Fibroblast of lung (primary cell): ENCODE measurements at regions not wholly inside any gene's neighbourhood (a gene's known extent, or its start where the extent isn't known, plus 50 kb on each side); places are given as distances from the start of the nearest gene placed in this dataset.

Experiments
- DNase-seq, 2 donors: peaks; one replicate each; pipeline versions ENCODE4 v3.0.0 to v3.0.0-alpha.2; 2010; ENCODE audit warnings: low read depth in 2 of 2
- H2AFZ ChIP-seq: 2 replicates; pipeline ENCODE4 v1.5.1; 2012; ENCODE audit warnings: low read length, control low read depth, inconsistent platforms
- H3K27ac ChIP-seq: 2 replicates; pipeline ENCODE4 v1.5.1; 2011; ENCODE audit warnings: low read length, control low read depth; ENCODE audit not compliant: insufficient read depth
- H3K27me3 ChIP-seq: 2 replicates; pipeline ENCODE4 v1.5.1; 2011; ENCODE audit warnings: mild to moderate bottlenecking, low read length; ENCODE audit not compliant: control insufficient read depth, insufficient read depth
- H3K36me3 ChIP-seq: 2 replicates; pipeline ENCODE4 v1.5.1; 2011; ENCODE audit warnings: low read length; ENCODE audit not compliant: control insufficient read depth, insufficient read depth
- H3K4me1 ChIP-seq: 2 replicates; pipeline ENCODE4 v1.5.1; 2011; ENCODE audit warnings: low read length; ENCODE audit not compliant: control insufficient read depth, insufficient read depth; ENCODE audit errors: extremely low read depth
- H3K4me2 ChIP-seq: 2 replicates; pipeline ENCODE4 v1.5.1; 2011; ENCODE audit warnings: low read length, control low read depth; ENCODE audit not compliant: insufficient read depth; ENCODE audit errors: extremely low read depth
- H3K4me3 ChIP-seq, 4 experiments: fragments of 200-600 bp in 1 of 4; sonication (generic) in 1 of 4; replicated peaks in 1 of 4; 2 replicates each; pipeline ENCODE4 v1.5.1; 2011 to 2016; ENCODE audit warnings: low read length in 4 of 4, low read depth in 3 of 4, mild to moderate bottlenecking in 3 of 4, control low read depth in 2 of 4, inconsistent platforms in 1 of 4, mixed read lengths in 1 of 4; ENCODE audit not compliant: insufficient read depth in 1 of 4; ENCODE audit errors: control extremely low read depth in 1 of 4
- H3K79me2 ChIP-seq: 2 replicates; pipeline ENCODE4 v1.5.1; 2012; ENCODE audit warnings: mild to moderate bottlenecking, low read length, inconsistent platforms; ENCODE audit not compliant: control insufficient read depth, insufficient read depth
- H3K9ac ChIP-seq: 2 replicates; pipeline ENCODE4 v1.5.1; 2011; ENCODE audit warnings: mild to moderate bottlenecking, low read length, control low read depth; ENCODE audit not compliant: insufficient read depth
- H3K9me3 ChIP-seq: 2 replicates; pipeline ENCODE4 v1.5.1; 2012; ENCODE audit warnings: low read depth, low read length; ENCODE audit not compliant: control insufficient read depth, insufficient read depth
- H4K20me1 ChIP-seq: 2 replicates; pipeline ENCODE4 v1.5.1; 2011; ENCODE audit warnings: low read length; ENCODE audit not compliant: control insufficient read depth, insufficient read depth; ENCODE audit errors: extremely low read depth
- CTCF ChIP-seq, 2 donors: IDR thresholded peaks in 1 of 2; conservative IDR thresholded peaks in 1 of 2; 1 replicate in 1 of 2; 2 replicates in 1 of 2; pipeline ENCODE4 v1.5.1; 2011 to 2012; ENCODE audit warnings: low read length in 2 of 2, control low read depth in 1 of 2, inconsistent platforms in 1 of 2, low read depth in 1 of 2, mild to moderate bottlenecking in 1 of 2
- EZH2 ChIP-seq: IDR thresholded peaks from 2 replicates; pipeline ENCODE4 v1.5.1; 2012; ENCODE audit warnings: low read length, control low read depth, mild to moderate bottlenecking; ENCODE audit errors: missing control alignments

DNA sequence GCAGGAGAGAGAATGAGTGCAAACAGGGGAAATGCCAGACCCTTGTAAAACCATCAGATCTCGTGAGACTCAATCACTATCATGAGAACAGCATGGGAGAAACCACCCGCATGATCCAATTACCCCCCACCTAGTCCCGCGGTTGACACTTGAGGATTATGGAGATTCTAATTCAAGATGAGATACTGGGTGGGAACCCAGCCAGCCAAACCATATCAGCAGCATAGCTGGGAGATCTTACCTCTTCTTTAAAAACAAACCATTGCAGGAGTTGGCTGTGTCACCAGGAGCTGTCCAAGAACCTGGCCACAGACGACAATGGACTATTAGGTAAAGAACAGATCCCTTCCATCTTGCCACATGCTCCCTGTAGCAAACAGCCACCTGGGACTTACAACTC lies 422.7 kb downstream of the MATN1 start:
- H2AFZ ChIP-seq: no peak overlapping the region
- H3K4me1 ChIP-seq: no peaks in the 10 kb centered on the region
- no peaks in the 10 kb centered on the region for H3K9me3 ChIP-seq
- no peaks in the 10 kb centered on the region for H3K36me3 ChIP-seq
- H3K9ac ChIP-seq: no peak overlapping the region
- no peak overlapping the region for H3K27ac ChIP-seq
- H4K20me1 ChIP-seq: no peaks in the 10 kb centered on the region
- DNase-seq: no peak
- no peaks in the 10 kb centered on the region for H3K79me2 ChIP-seq
- TF ChIP-seq EZH2: no peak
- H3K4me2 ChIP-seq: no peak overlapping the region
- H3K27me3 ChIP-seq: no peaks in the 10 kb centered on the region
- no peak overlapping the region for H3K4me3 ChIP-seq

DNA sequence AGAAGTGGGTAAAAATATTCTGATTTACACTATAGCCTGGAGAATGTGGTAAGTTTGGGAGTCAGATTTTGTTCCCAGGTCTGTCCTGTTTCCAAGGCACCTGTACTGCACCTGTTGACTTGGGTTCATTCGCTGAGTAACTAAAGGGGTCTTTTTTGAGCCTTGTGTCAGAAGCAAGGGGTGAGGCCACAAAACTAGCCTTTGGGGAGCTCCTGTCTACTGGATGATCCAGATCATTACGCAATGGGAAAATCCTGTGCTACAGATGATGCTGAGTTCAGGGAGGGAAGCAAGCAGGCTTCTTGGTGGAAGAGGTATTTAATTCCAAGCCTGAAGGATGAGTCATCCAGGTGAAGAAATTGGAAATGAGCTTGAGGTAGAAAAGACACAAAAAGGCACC lies 424.0 kb downstream of the MATN1 start:
- Histone ChIP-seq H3K27ac (no peak overlapping the region), H3K4me3 (no peak overlapping the region), H3K4me2 (no peak overlapping the region), H3K9ac (no peak overlapping the region), H3K79me2 (no peaks in the 10 kb centered on the region), H2AFZ (no peak overlapping the region), H3K27me3 (no peaks in the 10 kb centered on the region), H4K20me1 (no peaks in the 10 kb centered on the region), H3K9me3 (no peaks in the 10 kb centered on the region), H3K36me3 (no peaks in the 10 kb centered on the region), H3K4me1 (no peaks in the 10 kb centered on the region)
- DNase-seq: no peak
- TF ChIP-seq CTCF (conservative IDR thresholded peaks at IDR 0.05 in 1 of 2, IDR thresholded peaks at IDR 0.05 in 1 of 2; ENCODE audit: low read depth in 1 of 2, low read length in 2 of 2) (no peak), EZH2 (no peak)

DNA sequence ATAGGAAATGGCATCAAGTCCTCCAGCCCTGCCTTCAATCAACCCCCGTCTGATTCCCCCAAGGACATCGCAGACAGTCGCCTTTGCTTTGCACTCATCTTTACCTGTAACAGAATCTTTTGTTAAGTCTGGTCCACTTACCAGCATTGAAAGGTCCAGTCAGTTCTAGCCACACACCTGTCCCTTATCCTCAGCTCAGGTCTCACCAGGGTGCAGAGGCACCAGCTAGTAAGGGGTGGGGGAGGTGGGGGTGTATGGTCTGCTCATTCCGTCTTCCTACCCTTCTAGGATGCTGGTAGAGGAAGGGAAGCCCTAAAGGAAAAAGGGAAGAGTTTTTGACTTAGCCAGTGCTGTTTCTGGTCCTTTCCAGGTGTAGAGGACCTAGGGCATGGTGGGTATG lies 427.7 kb downstream of the MATN1 start:
- Histone ChIP-seq H3K9ac (no peak overlapping the region), H3K4me3 (no peak overlapping the region), H3K9me3 (no peaks in the 10 kb centered on the region), H3K36me3 (no peaks in the 10 kb centered on the region), H3K27ac (no peak overlapping the region), H3K79me2 (no peaks in the 10 kb centered on the region), H3K4me1 (no peaks in the 10 kb centered on the region), H4K20me1 (no peaks in the 10 kb centered on the region), H3K4me2 (no peak overlapping the region), H3K27me3 (no peaks in the 10 kb centered on the region), H2AFZ (no peak overlapping the region)
- no peak for DNase-seq
- no peak for TF ChIP-seq CTCF (conservative IDR thresholded peaks at IDR 0.05 in 1 of 2, IDR thresholded peaks at IDR 0.05 in 1 of 2; ENCODE audit: low read depth in 1 of 2, low read length in 2 of 2)
- TF ChIP-seq EZH2: no peak
